SK-N-SH (cell line): ENCODE measurements at regions not wholly inside any gene's neighbourhood (a gene's known extent, or its start where the extent isn't known, plus 50 kb on each side); places are given as distances from the start of the nearest gene placed in this dataset.

Source experiments
- CTCF ChIP-seq: fragments of 200-600 bp; sonication (generic); IDR thresholded peaks from 2 replicates; pipeline ENCODE4 v1.6.1; 2017; ENCODE audit warnings: antibody characterized with exemption, mild to moderate bottlenecking, moderate library complexity
- EZH2phosphoT487 ChIP-seq: fragments of 200-600 bp; sonication (generic); IDR thresholded peaks from 2 replicates; pipeline ENCODE4 v1.6.1; 2017; ENCODE audit warnings: low read depth, mixed run types, mild to moderate bottlenecking, antibody characterized with exemption, moderate library complexity, borderline replicate concordance

DNA sequence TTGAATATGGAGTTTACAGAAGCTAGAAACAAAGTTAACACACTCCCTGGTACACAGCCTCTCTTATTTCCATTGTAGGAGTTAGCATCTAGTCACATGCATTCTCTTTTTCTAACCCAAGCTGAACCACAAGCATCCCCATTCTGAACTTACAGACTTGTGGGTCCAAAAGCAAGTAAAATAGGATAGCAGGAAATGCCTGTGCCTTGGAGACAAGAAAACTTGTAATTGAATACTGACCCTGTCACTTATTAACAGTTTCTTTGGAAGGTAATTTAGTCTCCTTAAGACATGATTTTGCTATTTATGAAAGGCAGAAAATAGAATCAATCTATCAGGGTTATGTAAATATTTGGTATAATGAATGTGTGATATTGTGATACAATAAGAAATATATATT, 353.6 kb downstream of the TLE4 start:
- no peak for TF ChIP-seq CTCF
- TF ChIP-seq EZH2phosphoT487 = no peak
